ENCODE measurements at regions not wholly inside any gene's neighbourhood (a gene's known extent, or its start where the extent isn't known, plus 50 kb on each side); places are given as distances from the start of the nearest gene placed in this dataset.

DNA sequence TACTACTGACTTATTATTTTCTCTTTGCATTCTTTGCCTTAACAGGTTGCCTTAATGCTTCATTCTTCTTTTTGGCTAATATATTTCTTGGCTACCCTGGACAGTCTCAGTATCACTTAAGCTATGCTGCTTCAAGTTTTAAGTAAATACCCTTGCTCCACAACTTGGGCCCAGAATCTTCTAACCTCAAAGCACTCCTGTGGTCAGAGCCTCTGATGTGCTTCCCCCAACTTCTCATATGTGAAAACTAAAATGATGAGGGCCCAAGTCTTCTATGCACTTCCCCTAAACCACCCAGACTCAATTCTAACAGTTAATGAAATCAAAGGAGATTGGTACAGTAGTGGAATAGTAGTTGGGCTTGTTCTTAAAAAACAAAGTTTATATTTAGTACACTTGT is 314.1 kb downstream of the PLPP3 start:
- TF ChIP-seq, protein P1, sequence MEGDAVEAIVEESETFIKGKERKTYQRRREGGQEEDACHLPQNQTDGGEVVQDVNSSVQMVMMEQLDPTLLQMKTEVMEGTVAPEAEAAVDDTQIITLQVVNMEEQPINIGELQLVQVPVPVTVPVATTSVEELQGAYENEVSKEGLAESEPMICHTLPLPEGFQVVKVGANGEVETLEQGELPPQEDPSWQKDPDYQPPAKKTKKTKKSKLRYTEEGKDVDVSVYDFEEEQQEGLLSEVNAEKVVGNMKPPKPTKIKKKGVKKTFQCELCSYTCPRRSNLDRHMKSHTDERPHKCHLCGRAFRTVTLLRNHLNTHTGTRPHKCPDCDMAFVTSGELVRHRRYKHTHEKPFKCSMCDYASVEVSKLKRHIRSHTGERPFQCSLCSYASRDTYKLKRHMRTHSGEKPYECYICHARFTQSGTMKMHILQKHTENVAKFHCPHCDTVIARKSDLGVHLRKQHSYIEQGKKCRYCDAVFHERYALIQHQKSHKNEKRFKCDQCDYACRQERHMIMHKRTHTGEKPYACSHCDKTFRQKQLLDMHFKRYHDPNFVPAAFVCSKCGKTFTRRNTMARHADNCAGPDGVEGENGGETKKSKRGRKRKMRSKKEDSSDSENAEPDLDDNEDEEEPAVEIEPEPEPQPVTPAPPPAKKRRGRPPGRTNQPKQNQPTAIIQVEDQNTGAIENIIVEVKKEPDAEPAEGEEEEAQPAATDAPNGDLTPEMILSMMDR (IDR thresholded peaks at IDR 0.05; ENCODE audit: insufficient read depth, low read length, missing control alignments) = no peak
- POLR2A ChIA-PET = no interaction called here
- no peak overlapping the region for H3K4me3 ChIP-seq (ENCODE audit: low read depth, low read length)
- DNase-seq (ENCODE audit: low read depth, low spot score) = no peak
- CTCF ChIA-PET = no interaction called here

DNA sequence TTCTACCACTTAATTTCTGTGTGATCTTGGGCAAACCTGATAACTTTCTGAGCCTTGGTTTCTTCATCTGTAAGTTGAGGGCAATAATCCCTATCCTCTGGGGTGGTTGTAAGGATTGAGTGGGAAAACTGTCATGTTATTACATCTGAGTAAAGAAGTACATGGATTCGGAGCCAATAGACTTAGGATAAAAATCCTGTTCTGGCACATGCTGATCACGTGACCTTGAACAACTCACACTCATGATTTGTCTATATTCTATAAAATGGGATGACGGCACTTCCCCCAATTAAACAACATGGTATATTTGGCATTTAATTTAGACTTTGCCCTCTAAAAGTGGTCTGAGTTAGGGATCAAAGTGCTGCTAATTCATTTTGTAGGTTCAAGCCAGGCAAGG is 315.5 kb downstream of the PLPP3 start:
- POLR2A ChIA-PET = no interaction called here
- TF ChIP-seq, protein P1 (IDR thresholded peaks at IDR 0.05; ENCODE audit: insufficient read depth, low read length, missing control alignments) = no peak
- DNase-seq (ENCODE audit: low read depth, low spot score) = no peak
- CTCF ChIA-PET = no interaction called here
- no peak overlapping the region for H3K4me3 ChIP-seq (ENCODE audit: low read depth, low read length)

DNA sequence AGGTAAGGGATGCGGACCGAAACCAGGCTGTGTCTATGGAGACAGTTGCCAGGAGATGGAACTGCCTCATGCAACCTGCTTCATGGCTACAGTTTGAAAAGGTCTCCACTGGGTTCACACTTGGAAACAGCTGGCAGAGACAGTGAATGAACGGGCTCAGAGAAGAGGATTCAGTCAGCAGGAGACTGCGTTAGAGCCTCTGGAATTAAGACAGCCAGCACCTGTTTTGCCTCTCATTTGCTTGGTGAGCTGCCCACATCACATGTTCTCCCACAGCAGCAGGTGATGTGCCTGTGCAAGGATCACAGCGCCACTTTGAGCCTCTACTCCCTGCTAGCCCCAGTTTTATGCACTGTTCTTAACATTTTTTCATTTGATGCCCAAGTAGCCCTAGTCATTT is 321.0 kb downstream of the PLPP3 start:
- DNase-seq (ENCODE audit: low read depth, low spot score) = no peak
- ChIA-PET POLR2A (no interaction called here), CTCF (no interaction called here)
- H3K4me3 ChIP-seq (ENCODE audit: low read depth, low read length) = no peak overlapping the region
- TF ChIP-seq, protein P1 (IDR thresholded peaks at IDR 0.05; ENCODE audit: insufficient read depth, low read length, missing control alignments) = no peak

DNA sequence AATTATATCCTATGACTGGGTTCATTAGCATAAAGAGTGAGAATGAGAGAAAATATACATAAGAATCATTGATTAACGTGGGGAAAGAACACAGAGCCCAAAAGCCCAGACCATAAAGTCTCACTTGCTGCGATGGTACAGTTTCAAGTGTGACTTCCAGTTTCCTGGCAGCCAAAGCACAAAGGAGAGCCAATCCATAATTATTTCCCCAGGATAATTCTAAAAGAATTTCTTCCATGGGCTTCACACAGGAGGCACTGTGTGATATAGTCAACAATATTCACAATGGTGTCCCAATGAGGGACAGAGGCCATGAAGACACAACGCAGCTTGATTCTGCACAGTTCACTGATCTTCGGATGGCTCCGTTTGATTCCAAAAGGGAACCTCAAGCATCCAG is 321.6 kb downstream of the PLPP3 start:
- no peak overlapping the region for H3K4me3 ChIP-seq (ENCODE audit: low read depth, low read length)
- TF ChIP-seq, protein P1 (IDR thresholded peaks at IDR 0.05; ENCODE audit: insufficient read depth, low read length, missing control alignments) = no peak
- POLR2A ChIA-PET = no interaction called here
- DNase-seq (ENCODE audit: low read depth, low spot score) = no peak
- CTCF ChIA-PET = no interaction called here

DNA sequence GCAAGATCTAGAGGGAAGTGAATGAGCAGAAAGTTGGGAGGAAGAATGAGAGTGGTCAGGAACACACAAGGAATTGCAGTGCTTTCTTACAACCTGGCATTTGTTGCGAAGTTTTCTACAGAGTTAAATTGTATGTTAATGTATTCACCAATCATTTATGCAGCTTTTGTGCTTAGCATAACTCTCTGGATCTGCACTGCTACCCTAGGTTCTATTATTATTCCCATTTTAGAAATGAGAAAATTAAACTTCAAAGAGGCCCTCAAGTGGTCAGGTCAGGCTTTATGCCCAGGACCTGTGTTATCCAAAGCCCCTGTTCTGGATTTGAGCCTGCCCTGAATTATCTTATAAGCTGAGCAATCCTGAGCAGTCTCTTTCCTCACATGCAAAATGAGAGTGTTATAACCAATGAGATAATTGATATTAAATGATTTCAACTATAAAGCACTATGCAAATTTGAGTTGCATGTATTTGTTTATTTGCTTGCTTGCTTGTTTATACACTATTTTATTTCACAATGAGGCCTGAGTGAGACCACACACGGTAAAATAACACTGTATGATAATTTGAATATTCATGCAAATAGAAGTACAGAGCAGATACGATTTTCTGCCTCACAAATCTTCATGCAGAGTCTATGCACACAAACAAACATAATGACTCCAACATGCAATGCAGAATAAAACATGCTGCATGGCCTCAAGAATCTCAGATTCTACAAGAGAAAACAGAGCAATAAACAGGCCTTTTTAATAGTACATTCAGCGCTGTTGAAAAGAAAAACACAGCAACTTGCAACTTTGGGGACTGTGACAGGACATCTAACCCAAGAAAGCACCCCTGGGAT is 323.0 kb downstream of the PLPP3 start:
- H3K4me3 ChIP-seq (ENCODE audit: low read depth, low read length) = no peak overlapping the region
- ChIA-PET POLR2A (no interaction called here), CTCF (interaction anchor here (1.2 kb wide), 1 partner anchor 246 kb away, joined by 3 read pairs; no protein-coding TSS in a partner anchor)
- DNase-seq (ENCODE audit: low read depth, low spot score) = no peak
- TF ChIP-seq, protein P1 (IDR thresholded peaks at IDR 0.05; ENCODE audit: insufficient read depth, low read length, missing control alignments) = no peak

DNA sequence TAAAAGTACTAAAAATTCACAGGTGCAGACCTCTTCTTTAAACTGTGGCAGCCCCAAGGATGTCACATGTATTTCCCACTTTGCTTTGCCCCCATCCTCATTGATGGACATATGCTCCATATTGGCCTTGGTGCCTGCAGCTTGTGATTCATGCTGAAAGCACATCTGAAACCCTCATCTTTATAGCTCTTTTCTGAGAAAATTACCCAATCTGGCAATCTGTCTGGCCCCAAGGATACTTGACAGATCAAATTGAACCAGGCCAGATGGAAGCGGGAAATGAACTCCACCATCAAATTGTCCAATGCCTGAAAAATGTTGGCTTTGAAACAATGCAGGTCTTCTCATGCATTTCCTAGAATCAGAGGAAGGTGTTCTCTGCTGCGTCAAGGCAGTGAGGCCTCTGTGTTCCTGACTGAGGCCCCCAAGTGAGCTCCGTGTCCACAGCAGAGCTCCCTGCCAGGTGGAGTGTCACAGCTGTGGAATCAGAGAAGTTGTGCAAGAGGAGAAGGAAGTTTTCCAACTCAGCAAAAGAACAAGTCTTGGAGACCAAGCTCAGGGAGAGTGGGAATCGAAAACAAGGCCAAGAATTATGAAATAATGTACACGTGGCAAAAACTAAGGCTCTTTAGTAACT is 323.7 kb downstream of the PLPP3 start:
- ChIA-PET CTCF (interaction anchor here (1.2 kb wide), 1 partner anchor 247 kb away, joined by 3 read pairs; no protein-coding TSS in a partner anchor), POLR2A (no interaction called here)
- DNase-seq (ENCODE audit: low read depth, low spot score) = peak; percentile 12

More for the DNA sequence above, 323.7 kb downstream of the PLPP3 start:
- TF ChIP-seq, protein P1 (IDR thresholded peaks at IDR 0.05; ENCODE audit: insufficient read depth, low read length, missing control alignments) = no peak
- no peak overlapping the region for H3K4me3 ChIP-seq (ENCODE audit: low read depth, low read length)

All from AG04449 (cell line).